Kidney (tissue), 13 donors: ENCODE measurements at regions not wholly inside any gene's neighbourhood (a gene's known extent, or its start where the extent isn't known, plus 50 kb on each side); places are given as distances from the start of the nearest gene placed in this dataset.

Experiments
- DNase-seq, 5 donors: peaks; one replicate each; pipeline ENCODE4 v3.0.0-alpha.2; 2013 to 2020
- FAIRE-seq: peaks from 2 replicates; lab custom pipeline; 2012; peaks lifted over from hg19 to GRCh38; lab: Jason Lieb, UNC
- H3K27ac ChIP-seq, 2 donors: one replicate each; pipeline ENCODE4 v1.7.0; 2013; ENCODE audit warnings: low read depth in 2 of 2, low read length in 2 of 2, inconsistent platforms in 1 of 2
- H3K27me3 ChIP-seq: one replicate; pipeline ENCODE4 v1.7.1; 2013; ENCODE audit warnings: low read length, inconsistent platforms; ENCODE audit not compliant: control insufficient read depth, insufficient read depth
- H3K36me3 ChIP-seq, 3 donors: one replicate each; pipeline versions ENCODE4 v1.7.0 to v1.7.1; 2013; ENCODE audit warnings: low read length in 3 of 3, control low read depth in 1 of 3, inconsistent platforms in 1 of 3; ENCODE audit not compliant: insufficient read depth in 3 of 3, control insufficient read depth in 2 of 3
- H3K4me1 ChIP-seq, 3 donors: one replicate each; pipeline versions ENCODE4 v1.7.0 to v1.7.1; 2013; ENCODE audit warnings: low read length in 3 of 3, inconsistent platforms in 1 of 3, low read depth in 1 of 3; ENCODE audit not compliant: control insufficient read depth in 2 of 3, insufficient read depth in 2 of 3
- H3K4me3 ChIP-seq, 3 donors: one replicate each; pipeline versions ENCODE4 v1.7.0 to v1.8.1; 2013; ENCODE audit warnings: low read length in 3 of 3, control low read depth in 1 of 3, inconsistent platforms in 1 of 3
- H3K9ac ChIP-seq, 3 donors: one replicate each; pipeline versions ENCODE4 v1.7.0 to v1.7.1; 2013; ENCODE audit warnings: low read length in 3 of 3, control low read depth in 1 of 3, inconsistent platforms in 1 of 3
- H3K9me3 ChIP-seq, 3 donors: one replicate each; pipeline versions ENCODE4 v1.7.0 to v1.7.1; 2013; ENCODE audit warnings: low read length in 3 of 3, control low read depth in 1 of 3, inconsistent platforms in 1 of 3; ENCODE audit not compliant: control insufficient read depth in 2 of 3, insufficient read depth in 1 of 3
- intact Hi-C: fragments of 100-400 bp; cut with DNase I; formaldehyde crosslinking; loops from one replicate; pipeline ENCODE4 v1.11.1; 2022
- TF ChIP-seq, protein P1 (sequence below): IDR thresholded peaks from 3 replicates; pipeline ENCODE4 v1.5.1; 2012; ENCODE audit warnings: mild to moderate bottlenecking, moderate library complexity, borderline replicate concordance; ENCODE audit not compliant: insufficient read depth; ENCODE audit errors: extremely low read depth
- donor health status: control.
- donor health status: control.
- donor health status: control.
- donor health status: control.
- donor health status: control.
- donor health status: DM: yes; HTN: yes; CAD: no.
- donor health status: Normal renal cell carcinoma (clear cell type).

DNA sequence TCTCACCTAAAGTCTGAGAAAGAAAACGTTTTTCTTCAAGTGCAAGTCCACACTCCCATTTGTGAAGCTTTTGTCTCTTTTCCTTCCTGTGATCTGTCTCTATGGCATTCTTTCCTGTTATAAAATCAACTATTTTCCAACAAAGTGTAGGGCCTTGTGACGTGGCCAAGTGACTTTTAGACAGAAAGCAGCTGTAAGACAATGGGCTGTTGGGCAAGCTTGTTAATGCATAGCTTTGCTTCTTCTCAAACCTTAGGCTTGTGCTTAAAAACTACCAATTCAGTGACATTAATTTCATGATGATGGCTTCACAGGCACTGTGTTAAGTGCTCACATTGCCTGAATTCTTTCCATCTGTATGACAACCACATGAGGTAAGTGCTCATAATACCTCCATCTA is 83.5 kb downstream of the VCY1B start:
- Histone ChIP-seq H3K36me3 (no peaks in the 10 kb centered on the region), H3K4me1 (no peaks in the 10 kb centered on the region), H3K27me3 (no peaks in the 10 kb centered on the region), H3K27ac (no peak overlapping the region), H3K9me3 (no peaks in the 10 kb centered on the region), H3K4me3 (no peak overlapping the region), H3K9ac (no peak overlapping the region)
- DNase-seq (no peak), FAIRE-seq (no peak)
- TF ChIP-seq, protein P1, sequence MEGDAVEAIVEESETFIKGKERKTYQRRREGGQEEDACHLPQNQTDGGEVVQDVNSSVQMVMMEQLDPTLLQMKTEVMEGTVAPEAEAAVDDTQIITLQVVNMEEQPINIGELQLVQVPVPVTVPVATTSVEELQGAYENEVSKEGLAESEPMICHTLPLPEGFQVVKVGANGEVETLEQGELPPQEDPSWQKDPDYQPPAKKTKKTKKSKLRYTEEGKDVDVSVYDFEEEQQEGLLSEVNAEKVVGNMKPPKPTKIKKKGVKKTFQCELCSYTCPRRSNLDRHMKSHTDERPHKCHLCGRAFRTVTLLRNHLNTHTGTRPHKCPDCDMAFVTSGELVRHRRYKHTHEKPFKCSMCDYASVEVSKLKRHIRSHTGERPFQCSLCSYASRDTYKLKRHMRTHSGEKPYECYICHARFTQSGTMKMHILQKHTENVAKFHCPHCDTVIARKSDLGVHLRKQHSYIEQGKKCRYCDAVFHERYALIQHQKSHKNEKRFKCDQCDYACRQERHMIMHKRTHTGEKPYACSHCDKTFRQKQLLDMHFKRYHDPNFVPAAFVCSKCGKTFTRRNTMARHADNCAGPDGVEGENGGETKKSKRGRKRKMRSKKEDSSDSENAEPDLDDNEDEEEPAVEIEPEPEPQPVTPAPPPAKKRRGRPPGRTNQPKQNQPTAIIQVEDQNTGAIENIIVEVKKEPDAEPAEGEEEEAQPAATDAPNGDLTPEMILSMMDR, result no peak
- intact Hi-C loops, result no loop called here

DNA sequence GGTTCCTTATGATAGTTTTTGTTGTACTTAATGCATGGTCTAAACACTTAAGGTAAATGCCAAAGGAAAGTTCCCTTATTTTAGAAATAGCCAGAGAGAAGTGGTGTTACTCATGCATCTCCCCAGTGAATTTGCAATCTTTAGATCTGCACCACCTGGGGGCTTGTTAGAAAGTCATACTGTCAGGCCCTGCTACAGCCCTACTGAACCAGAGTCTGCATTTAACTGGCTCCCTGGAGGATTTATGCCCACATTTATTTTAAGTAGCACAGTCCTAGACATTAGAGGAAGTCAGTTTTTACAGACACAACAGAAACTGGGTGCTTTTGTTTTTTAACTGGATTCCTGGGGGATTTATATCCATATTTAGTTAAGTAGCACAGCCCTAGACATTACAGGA is 89.6 kb downstream of the VCY1B start:
- H3K27me3 ChIP-seq, result no peaks in the 10 kb centered on the region
- H3K9ac ChIP-seq, result no peak overlapping the region
- FAIRE-seq (no peak), DNase-seq (no peak)
- H3K27ac ChIP-seq, result no peak overlapping the region
- no peaks in the 10 kb centered on the region for H3K36me3 ChIP-seq
- H3K4me3 ChIP-seq, result no peak overlapping the region
- H3K9me3 ChIP-seq, result no peaks in the 10 kb centered on the region
- TF ChIP-seq, protein P1, result no peak
- intact Hi-C loops, result no loop called here
- H3K4me1 ChIP-seq, result no peaks in the 10 kb centered on the region

DNA sequence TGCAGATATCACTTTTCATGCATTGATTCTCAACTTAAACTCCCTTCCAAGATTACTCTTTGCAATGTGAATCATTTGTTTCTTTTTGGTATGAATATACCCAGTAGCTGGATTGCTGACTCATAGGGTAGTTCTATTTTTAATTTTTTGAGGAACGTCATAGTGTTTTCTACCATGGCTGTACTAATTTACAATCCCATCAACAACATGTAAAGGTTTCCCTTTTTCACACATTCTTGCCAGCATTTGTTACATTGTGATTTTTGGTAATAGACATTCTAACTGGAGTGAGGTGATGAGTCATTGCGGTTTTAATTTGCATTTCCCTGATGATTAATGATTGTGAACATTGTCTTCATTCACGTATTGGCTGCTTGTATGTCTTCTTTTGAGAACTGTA is 126.7 kb downstream of the VCY1B start:
- intact Hi-C loops, result no loop called here
- DNase-seq (no peak), FAIRE-seq (no peak)
- no peaks in the 10 kb centered on the region for H3K27me3 ChIP-seq
- H3K4me1 ChIP-seq, result no peaks in the 10 kb centered on the region
- H3K4me3 ChIP-seq, result no peak overlapping the region
- H3K27ac ChIP-seq, result no peak overlapping the region
- H3K36me3 ChIP-seq, result no peaks in the 10 kb centered on the region
- H3K9ac ChIP-seq, result no peak overlapping the region
- H3K9me3 ChIP-seq, result no peaks in the 10 kb centered on the region
- TF ChIP-seq, protein P1, result no peak

DNA sequence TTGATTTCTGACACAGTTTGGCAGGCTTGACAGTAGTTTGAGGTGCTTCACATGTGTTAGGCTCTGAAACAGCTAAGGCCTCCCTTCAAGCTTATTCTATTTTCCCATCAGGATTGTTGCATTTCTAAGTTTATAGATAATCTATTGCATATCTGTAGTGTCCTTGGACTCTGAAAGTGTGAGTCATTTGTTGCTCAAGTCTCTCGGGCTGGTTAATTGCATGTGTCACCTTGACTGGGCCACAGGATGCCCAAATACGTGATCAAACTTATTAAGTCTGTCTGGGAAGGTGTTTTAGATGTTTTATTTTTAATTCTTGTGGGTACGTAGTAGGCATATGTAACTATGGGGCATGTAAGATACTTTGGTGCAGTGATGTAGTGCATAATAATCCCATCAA is 166.0 kb downstream of the VCY1B start:
- Histone ChIP-seq H3K4me1 (no peaks in the 10 kb centered on the region), H3K27ac (no peak overlapping the region), H3K4me3 (no peak overlapping the region), H3K9me3 (no peaks in the 10 kb centered on the region), H3K36me3 (no peaks in the 10 kb centered on the region), H3K27me3 (no peaks in the 10 kb centered on the region), H3K9ac (no peak overlapping the region)
- TF ChIP-seq, protein P1, result no peak
- FAIRE-seq (no peak), DNase-seq (no peak)
- intact Hi-C loops, result no loop called here
